ENCODE measurements at regions not wholly inside any gene's neighbourhood (a gene's known extent, or its start where the extent isn't known, plus 50 kb on each side); places are given as distances from the start of the nearest gene placed in this dataset.

DNA sequence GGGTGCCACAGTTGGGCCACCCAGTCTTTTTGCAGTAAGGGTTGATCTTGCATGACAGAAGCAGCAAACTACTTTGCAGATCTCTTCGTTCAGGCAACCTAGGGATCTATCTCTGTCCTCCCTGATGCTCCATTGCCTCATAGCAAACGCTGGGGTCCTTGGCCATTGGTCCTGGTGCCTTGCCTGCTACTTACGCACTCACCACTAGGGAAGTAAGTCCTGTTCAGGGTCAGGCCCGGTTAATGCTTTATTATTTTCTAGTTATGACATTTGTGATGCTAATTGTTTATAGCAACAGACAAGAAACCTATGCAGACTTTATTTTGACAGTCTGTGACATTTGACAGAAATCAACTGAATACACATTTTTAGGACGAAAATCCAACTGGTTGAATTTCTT, 326.5 kb upstream of the FMN2 start:
- 88% methylated on average over 5 of the region's 5 CpGs for WGBS
- no peak for DNase-seq (ENCODE audit: low spot score in 2 of 2)

DNA sequence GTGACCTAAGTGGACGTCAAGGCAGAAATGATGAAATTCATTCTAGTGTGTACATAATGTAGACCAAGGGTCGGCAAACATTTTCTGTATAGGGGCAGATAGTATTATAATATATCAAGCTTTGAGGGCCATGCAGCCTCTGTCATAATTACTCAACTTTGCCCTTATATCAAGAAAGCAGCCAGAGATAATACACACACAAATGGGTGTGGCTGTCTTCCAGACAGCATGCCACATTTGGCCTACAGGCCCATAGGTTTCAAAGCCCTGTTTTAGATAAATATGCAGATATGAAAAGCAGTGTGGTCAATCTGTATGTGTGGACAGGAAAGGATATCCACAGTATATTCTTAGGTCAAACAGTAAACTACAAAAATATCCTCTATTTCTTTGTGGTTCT, 320.1 kb upstream of the FMN2 start:
- H3K27ac ChIP-seq = no peak overlapping the region
- H3K4me3 ChIP-seq = no peak overlapping the region
- H3K27me3 ChIP-seq = no peaks in the 10 kb centered on the region
- no peak for TF ChIP-seq POLR2AphosphoS5 (IDR thresholded peaks at IDR 0.05)
- no peak for TF ChIP-seq EP300 (IDR thresholded peaks at IDR 0.05)
- TF ChIP-seq POLR2A (IDR thresholded peaks at IDR 0.05) = no peak
- TF ChIP-seq, protein P1, sequence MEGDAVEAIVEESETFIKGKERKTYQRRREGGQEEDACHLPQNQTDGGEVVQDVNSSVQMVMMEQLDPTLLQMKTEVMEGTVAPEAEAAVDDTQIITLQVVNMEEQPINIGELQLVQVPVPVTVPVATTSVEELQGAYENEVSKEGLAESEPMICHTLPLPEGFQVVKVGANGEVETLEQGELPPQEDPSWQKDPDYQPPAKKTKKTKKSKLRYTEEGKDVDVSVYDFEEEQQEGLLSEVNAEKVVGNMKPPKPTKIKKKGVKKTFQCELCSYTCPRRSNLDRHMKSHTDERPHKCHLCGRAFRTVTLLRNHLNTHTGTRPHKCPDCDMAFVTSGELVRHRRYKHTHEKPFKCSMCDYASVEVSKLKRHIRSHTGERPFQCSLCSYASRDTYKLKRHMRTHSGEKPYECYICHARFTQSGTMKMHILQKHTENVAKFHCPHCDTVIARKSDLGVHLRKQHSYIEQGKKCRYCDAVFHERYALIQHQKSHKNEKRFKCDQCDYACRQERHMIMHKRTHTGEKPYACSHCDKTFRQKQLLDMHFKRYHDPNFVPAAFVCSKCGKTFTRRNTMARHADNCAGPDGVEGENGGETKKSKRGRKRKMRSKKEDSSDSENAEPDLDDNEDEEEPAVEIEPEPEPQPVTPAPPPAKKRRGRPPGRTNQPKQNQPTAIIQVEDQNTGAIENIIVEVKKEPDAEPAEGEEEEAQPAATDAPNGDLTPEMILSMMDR (IDR thresholded peaks at IDR 0.05) = no peak
- no peaks in the 10 kb centered on the region for H3K9me3 ChIP-seq
- H3K4me1 ChIP-seq = no peaks in the 10 kb centered on the region
- no peaks in the 10 kb centered on the region for H3K36me3 ChIP-seq
- DNase-seq (ENCODE audit: low spot score in 2 of 2) = no peak
- WGBS = 79% methylated on average over 2 of the region's 2 CpGs

More for the DNA sequence above, 326.5 kb upstream of the FMN2 start:
- no peak overlapping the region for H3K4me3 ChIP-seq
- no peaks in the 10 kb centered on the region for H3K36me3 ChIP-seq
- no peak overlapping the region for H3K27ac ChIP-seq
- H3K9me3 ChIP-seq = no peaks in the 10 kb centered on the region
- TF ChIP-seq POLR2A (IDR thresholded peaks at IDR 0.05) = no peak
- TF ChIP-seq, protein P1 (IDR thresholded peaks at IDR 0.05) = no peak
- TF ChIP-seq EP300 (IDR thresholded peaks at IDR 0.05) = no peak
- TF ChIP-seq POLR2AphosphoS5 (IDR thresholded peaks at IDR 0.05) = no peak
- no peaks in the 10 kb centered on the region for H3K27me3 ChIP-seq
- no peaks in the 10 kb centered on the region for H3K4me1 ChIP-seq

DNA sequence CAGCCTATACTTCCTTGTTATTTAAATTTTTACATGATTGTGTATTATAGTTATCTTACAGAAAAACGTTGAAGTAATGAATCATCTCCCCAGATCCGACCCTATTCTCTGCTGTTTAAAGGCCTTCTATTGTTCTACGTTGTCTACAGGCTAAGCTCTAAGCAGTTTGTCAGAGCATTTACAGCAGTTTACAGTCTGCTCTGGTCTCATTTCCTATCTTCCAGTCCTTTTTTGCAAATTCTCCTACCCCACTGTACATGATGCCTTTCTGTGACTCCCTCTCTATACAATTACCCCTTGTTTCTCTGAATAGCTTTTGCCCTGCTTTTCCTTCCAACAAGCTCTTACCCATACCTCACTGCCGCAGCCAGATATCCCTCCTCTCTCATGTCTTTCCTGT, 319.2 kb upstream of the FMN2 start:
- H3K27me3 ChIP-seq = no peaks in the 10 kb centered on the region
- TF ChIP-seq, protein P1 (IDR thresholded peaks at IDR 0.05) = no peak
- TF ChIP-seq EP300 (IDR thresholded peaks at IDR 0.05) (no peak), POLR2A (IDR thresholded peaks at IDR 0.05) (no peak), POLR2AphosphoS5 (IDR thresholded peaks at IDR 0.05) (no peak)
- DNase-seq (ENCODE audit: low spot score in 2 of 2) = no peak
- H3K36me3 ChIP-seq = no peaks in the 10 kb centered on the region
- H3K4me1 ChIP-seq = no peaks in the 10 kb centered on the region
- WGBS = 46% methylated on average over 4 of the region's 4 CpGs
- H3K27ac ChIP-seq = no peak overlapping the region
- no peaks in the 10 kb centered on the region for H3K9me3 ChIP-seq
- no peak overlapping the region for H3K4me3 ChIP-seq

DNA sequence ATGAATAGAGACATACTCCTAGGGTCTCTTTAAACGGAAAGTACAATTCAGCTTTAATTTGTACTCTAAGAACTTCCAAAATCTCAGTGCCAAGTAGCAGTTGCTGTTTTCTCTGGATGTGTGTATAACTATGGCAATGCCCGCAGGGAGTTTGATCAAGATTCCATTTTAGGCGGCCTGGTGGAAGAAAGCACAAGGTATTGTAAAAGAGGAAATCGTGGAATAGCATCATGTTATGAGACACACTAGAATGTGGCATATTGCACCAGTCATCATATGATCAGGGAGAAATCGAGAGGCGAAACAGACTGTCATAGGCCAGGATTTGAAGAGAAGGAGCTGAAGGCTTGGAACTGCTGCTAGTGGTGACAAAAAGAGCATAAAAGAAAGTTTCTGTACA, 316.2 kb upstream of the FMN2 start:
- no peak for DNase-seq (ENCODE audit: low spot score in 2 of 2)
- no peaks in the 10 kb centered on the region for H3K4me1 ChIP-seq
- no peak overlapping the region for H3K4me3 ChIP-seq
- 72% methylated on average over 6 of the region's 6 CpGs for WGBS
- no peaks in the 10 kb centered on the region for H3K36me3 ChIP-seq
- TF ChIP-seq POLR2A (IDR thresholded peaks at IDR 0.05) (no peak), EP300 (IDR thresholded peaks at IDR 0.05) (no peak), POLR2AphosphoS5 (IDR thresholded peaks at IDR 0.05) (no peak)
- TF ChIP-seq, protein P1 (IDR thresholded peaks at IDR 0.05) = no peak
- H3K9me3 ChIP-seq = no peaks in the 10 kb centered on the region
- no peaks in the 10 kb centered on the region for H3K27me3 ChIP-seq
- no peak overlapping the region for H3K27ac ChIP-seq

DNA sequence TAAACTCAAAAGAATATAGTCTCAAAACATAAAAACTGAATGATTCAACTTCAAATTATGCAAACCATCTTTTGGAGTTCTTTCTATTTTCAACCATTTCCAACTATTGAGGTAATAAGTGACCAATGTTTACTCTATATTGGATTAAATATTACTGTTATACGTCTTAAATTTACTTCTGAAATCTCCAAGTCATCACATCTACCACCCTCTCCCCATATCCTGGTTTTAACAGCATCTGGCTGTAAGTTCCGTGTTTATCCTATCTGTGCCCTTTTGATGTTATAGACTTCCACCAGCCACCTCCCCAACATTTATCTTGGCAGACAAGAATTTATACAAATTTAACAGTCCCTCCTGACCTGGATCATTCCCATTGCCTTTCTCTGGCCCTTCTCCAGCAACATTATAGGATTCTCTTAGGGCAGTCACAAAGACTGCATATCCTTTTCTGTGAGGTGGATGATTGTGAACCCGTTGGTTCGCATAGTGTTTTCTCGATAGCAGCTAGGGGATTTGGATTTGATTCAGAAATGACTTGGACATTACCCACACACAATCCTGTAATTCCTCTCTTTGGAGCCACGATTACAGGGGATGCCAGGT, 313.4 kb upstream of the FMN2 start:
- no peaks in the 10 kb centered on the region for H3K9me3 ChIP-seq
- no peak for DNase-seq (ENCODE audit: low spot score in 2 of 2)
- TF ChIP-seq POLR2AphosphoS5 (IDR thresholded peaks at IDR 0.05) (no peak), EP300 (IDR thresholded peaks at IDR 0.05) (no peak), POLR2A (IDR thresholded peaks at IDR 0.05) (no peak)
- TF ChIP-seq, protein P1 (IDR thresholded peaks at IDR 0.05) = no peak
- no peak overlapping the region for H3K4me3 ChIP-seq
- no peaks in the 10 kb centered on the region for H3K4me1 ChIP-seq
- 69% methylated on average over 6 of the region's 6 CpGs for WGBS
- no peaks in the 10 kb centered on the region for H3K27me3 ChIP-seq
- H3K27ac ChIP-seq = no peak overlapping the region
- no peaks in the 10 kb centered on the region for H3K36me3 ChIP-seq

All from suprapubic skin (tissue), 4 donors.